ENCODE measurements at regions not wholly inside any gene's neighbourhood (a gene's known extent, or its start where the extent isn't known, plus 50 kb on each side); places are given as distances from the start of the nearest gene placed in this dataset.
"Not testable (repeated sequence)": the region's sequence is repeated elsewhere in the genome, so short reads cannot be mapped to it uniquely, and the experiment has no call there.

- TF ChIP-seq E2F4 (IDR thresholded peaks at IDR 0.05; ENCODE audit: low read depth, low read length) (no peak), REST (IDR thresholded peaks at IDR 0.05; ENCODE audit: low read depth, low read length) (no peak), PML (IDR thresholded peaks at IDR 0.05; ENCODE audit: low read length) (no peak), CREM (IDR thresholded peaks at IDR 0.05; ENCODE audit: low read depth) (no peak), STAT1 (conservative IDR thresholded peaks at IDR 0.05) (no peak), ZNF274 (IDR thresholded peaks at IDR 0.05; ENCODE audit: insufficient read depth, insufficient read length) (no peak), POLR2AphosphoS5 (IDR thresholded peaks at IDR 0.05; ENCODE audit: low read length) (no peak), IRF3 (IDR thresholded peaks at IDR 0.05) (no peak), KAT2A (conservative IDR thresholded peaks at IDR 0.05; ENCODE audit: control insufficient read depth, low read depth, low read length) (no peak)
These were observed 909.2 kb upstream of the PRKX start (continued) for GRCh38 chrX:4622486-4623167.

GRCh38 chrX:4613651-4614050 is 900.2 kb upstream of the PRKX start:
- BruUV-seq (replicated peaks); H3K79me2 ChIP-seq (ENCODE audit: control insufficient read depth, insufficient read depth, low read length); H2AFZ ChIP-seq (ENCODE audit: control insufficient read depth, low read depth, low read length); H3K4me2 ChIP-seq (ENCODE audit: control insufficient read depth, insufficient read depth); CTCF ChIA-PET; DNase-seq (ENCODE audit: low read depth, low spot score); H3K4me1 ChIP-seq (ENCODE audit: control insufficient read depth, insufficient read depth, low read length); RAD21 ChIA-PET (ENCODE audit: unreplicated experiment); FAIRE-seq; in situ Hi-C loops (cut with MboI); H3K27me3 ChIP-seq (replicated peaks in 1 of 2; ENCODE audit: control insufficient read depth in 2 of 2, insufficient read depth in 2 of 2, low read length in 1 of 2); POLR2A ChIA-PET; intact Hi-C loops (cut with micrococcal nuclease; ENCODE audit: unreplicated experiment); H3K36me3 ChIP-seq (ENCODE audit: control insufficient read depth in 2 of 2, insufficient read depth in 2 of 2, low read length in 1 of 2); H3K27ac ChIP-seq (ENCODE audit: control insufficient read depth, insufficient read depth); H3K9me3 ChIP-seq (replicated peaks; ENCODE audit: control insufficient read depth, insufficient read depth, low read length); H3K4me3 ChIP-seq; SMC1A ChIA-PET (ENCODE audit: uncharacterized antibody, unreplicated experiment); ATAC-seq; H3K9ac ChIP-seq (ENCODE audit: control insufficient read depth, insufficient read depth, low read length); H4K20me1 ChIP-seq (ENCODE audit: control insufficient read depth, insufficient read depth): not testable (repeated sequence)
- 29% methylated on average over 2 of the region's 2 CpGs for WGBS (ENCODE audit: insufficient coverage, insufficient replicate concordance, low lambda C conversion rate, missing lambda C conversion rate)

All from GM12878 (cell line).